DOHH2 (cell line): ENCODE measurements at regions not wholly inside any gene's neighbourhood (a gene's known extent, or its start where the extent isn't known, plus 50 kb on each side); places are given as distances from the start of the nearest gene placed in this dataset.

Experiments used
- H3F3A ChIP-seq: fragments of 200-600 bp; sonication (generic), shearing (Covaris generic); 2 replicates; pipeline ENCODE4 v1.6.0; 2016; ENCODE audit warnings: antibody characterized with exemption, mild to moderate bottlenecking; ENCODE audit not compliant: control insufficient read depth, insufficient read depth
- H3K27ac ChIP-seq: fragments of 200-600 bp; sonication (generic); 2 replicates; pipeline ENCODE4 v1.5.1; 2014; ENCODE audit warnings: low read depth, mild to moderate bottlenecking, low read length, moderate library complexity
- H3K27me3 ChIP-seq: fragments of 200-600 bp; sonication (generic); 2 replicates; pipeline ENCODE4 v1.6.1; 2014; ENCODE audit warnings: mild to moderate bottlenecking, low read length, mixed read lengths; ENCODE audit not compliant: control insufficient read depth
- H3K36me3 ChIP-seq: fragments of 200-600 bp; sonication (generic); 2 replicates; pipeline ENCODE4 v1.6.1; 2014; ENCODE audit warnings: mild to moderate bottlenecking, low read length, moderate library complexity, mixed read lengths; ENCODE audit not compliant: control insufficient read depth
- H3K4me1 ChIP-seq: fragments of 200-600 bp; sonication (generic); 2 replicates; pipeline ENCODE4 v1.6.1; 2014; ENCODE audit warnings: mild to moderate bottlenecking, low read length, mixed read lengths; ENCODE audit not compliant: control insufficient read depth
- H3K4me2 ChIP-seq: fragments of 200-600 bp; sonication (generic); 2 replicates; pipeline ENCODE4 v1.6.0; 2014; ENCODE audit warnings: mild to moderate bottlenecking, low read length, moderate library complexity
- H3K4me3 ChIP-seq: fragments of 200-600 bp; sonication (generic); 2 replicates; pipeline ENCODE4 v1.5.1; 2014; ENCODE audit warnings: mild to moderate bottlenecking, low read length, mixed read lengths
- H3K79me2 ChIP-seq: fragments of 200-600 bp; sonication (generic); 2 replicates; pipeline ENCODE4 v1.6.1; 2014; ENCODE audit warnings: mild to moderate bottlenecking, low read length, mixed read lengths; ENCODE audit not compliant: control insufficient read depth
- H3K9me2 ChIP-seq: fragments of 200-600 bp; sonication (generic); replicated peaks from 2 replicates; pipeline ENCODE4 v1.6.1; 2014; ENCODE audit warnings: mild to moderate bottlenecking, low read length, mixed read lengths; ENCODE audit not compliant: control insufficient read depth
- H3K9me3 ChIP-seq: fragments of 200-600 bp; sonication (generic); 2 replicates; pipeline ENCODE4 v1.6.1; 2014; ENCODE audit warnings: antibody characterized with exemption, low read length, mixed read lengths; ENCODE audit not compliant: control insufficient read depth, insufficient read depth
- H4K20me1 ChIP-seq: fragments of 200-600 bp; sonication (generic); 2 replicates; pipeline ENCODE4 v1.6.0; 2014; ENCODE audit warnings: low read depth, mild to moderate bottlenecking, antibody characterized with exemption, low read length, moderate library complexity; ENCODE audit not compliant: control insufficient read depth, insufficient read depth
- CTCF ChIP-seq: fragments of 200-600 bp; sonication (generic); IDR thresholded peaks from one replicate; pipeline ENCODE4 v1.5.1; 2014; ENCODE audit warnings: antibody characterized with exemption, mild to moderate bottlenecking, low read depth, low read length; ENCODE audit not compliant: poor library complexity, severe bottlenecking
- EZH2phosphoT487 ChIP-seq: fragments of 200-600 bp; sonication (generic); IDR thresholded peaks from 2 replicates; pipeline ENCODE4 v1.6.1; 2017; ENCODE audit warnings: borderline replicate concordance, mild to moderate bottlenecking, antibody characterized with exemption, low read length, moderate library complexity, mixed read lengths

GRCh38 chr9:103700195-103700962 is 393.7 kb upstream of the SMC2 start:
- no peaks in the 10 kb centered on the region for H3K79me2 ChIP-seq
- no peaks in the 10 kb centered on the region for H3F3A ChIP-seq
- no peak overlapping the region for H3K4me3 ChIP-seq
- no peaks in the 10 kb centered on the region for H3K36me3 ChIP-seq
- no peak overlapping the region for H3K27ac ChIP-seq
- H3K4me1 ChIP-seq, result no peaks in the 10 kb centered on the region
- no peak for TF ChIP-seq CTCF
- TF ChIP-seq EZH2phosphoT487, result no peak
- H3K9me3 ChIP-seq, result no peaks in the 10 kb centered on the region
- no peak overlapping the region for H3K4me2 ChIP-seq
- no peaks in the 10 kb centered on the region for H4K20me1 ChIP-seq
- no peaks in the 10 kb centered on the region for H3K9me2 ChIP-seq
- H3K27me3 ChIP-seq, result no peaks in the 10 kb centered on the region

GRCh38 chr9:103702572-103702971 is 391.5 kb upstream of the SMC2 start:
- Histone ChIP-seq H3K4me2 (no peak overlapping the region), H4K20me1 (no peaks in the 10 kb centered on the region), H3K27me3 (no peaks in the 10 kb centered on the region), H3K27ac (no peak overlapping the region), H3K9me2 (no peaks in the 10 kb centered on the region), H3F3A (no peaks in the 10 kb centered on the region), H3K36me3 (no peaks in the 10 kb centered on the region), H3K4me1 (no peaks in the 10 kb centered on the region), H3K4me3 (no peak overlapping the region), H3K79me2 (no peaks in the 10 kb centered on the region), H3K9me3 (no peaks in the 10 kb centered on the region)
- TF ChIP-seq CTCF (no peak), EZH2phosphoT487 (no peak)

- no peak overlapping the region for H3K4me2 ChIP-seq
- H4K20me1 ChIP-seq, result no peaks in the 10 kb centered on the region
- no peaks in the 10 kb centered on the region for H3K36me3 ChIP-seq
- H3K9me2 ChIP-seq, result no peaks in the 10 kb centered on the region
- no peaks in the 10 kb centered on the region for H3K4me1 ChIP-seq
- H3K27ac ChIP-seq, result no peak overlapping the region
- no peaks in the 10 kb centered on the region for H3K9me3 ChIP-seq
- H3K4me3 ChIP-seq, result no peak overlapping the region
- TF ChIP-seq CTCF, result no peak
- no peak for TF ChIP-seq EZH2phosphoT487
- H3K79me2 ChIP-seq, result no peaks in the 10 kb centered on the region
- H3K27me3 ChIP-seq, result no peaks in the 10 kb centered on the region
- H3F3A ChIP-seq, result no peaks in the 10 kb centered on the region
Measured at GRCh38 chr9:103707181-103707580, 386.9 kb upstream of the SMC2 start.
